Epithelial cell of proximal tubule (primary cell): ENCODE measurements at regions not wholly inside any gene's neighbourhood (a gene's known extent, or its start where the extent isn't known, plus 50 kb on each side); places are given as distances from the start of the nearest gene placed in this dataset.

Experiments used
- DNase-seq: peaks from one replicate; pipeline ENCODE4 v3.0.0-alpha.2; 2011; ENCODE audit warnings: low read depth
- H3K4me3 ChIP-seq: 2 replicates; pipeline ENCODE4 v1.5.1; 2011; ENCODE audit warnings: low read depth, mild to moderate bottlenecking, low read length
- TF ChIP-seq, protein P1 (sequence below): conservative IDR thresholded peaks from 2 replicates; pipeline ENCODE4 v1.5.1; 2012; ENCODE audit warnings: low read depth, mild to moderate bottlenecking, low read length

DNA sequence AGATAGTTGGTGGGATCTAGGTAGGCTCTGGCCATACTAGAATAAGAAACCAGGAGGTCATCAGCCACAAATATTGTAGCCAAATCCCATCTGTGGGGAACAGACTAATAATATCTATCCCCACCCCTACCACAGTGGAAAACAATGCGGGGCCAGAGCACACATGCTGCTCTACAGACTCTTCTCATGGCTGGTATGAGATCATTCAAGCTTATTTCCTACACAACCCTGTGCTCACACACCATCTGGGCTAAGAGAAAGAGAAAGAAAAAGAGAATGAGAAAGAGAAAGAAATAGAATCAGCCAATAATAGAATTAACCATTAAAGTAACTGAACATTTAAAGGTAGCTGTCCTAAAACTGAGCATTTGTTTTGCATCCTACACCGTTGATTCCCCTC, 1268.4 kb upstream of the SPRY2 start:
- TF ChIP-seq, protein P1, sequence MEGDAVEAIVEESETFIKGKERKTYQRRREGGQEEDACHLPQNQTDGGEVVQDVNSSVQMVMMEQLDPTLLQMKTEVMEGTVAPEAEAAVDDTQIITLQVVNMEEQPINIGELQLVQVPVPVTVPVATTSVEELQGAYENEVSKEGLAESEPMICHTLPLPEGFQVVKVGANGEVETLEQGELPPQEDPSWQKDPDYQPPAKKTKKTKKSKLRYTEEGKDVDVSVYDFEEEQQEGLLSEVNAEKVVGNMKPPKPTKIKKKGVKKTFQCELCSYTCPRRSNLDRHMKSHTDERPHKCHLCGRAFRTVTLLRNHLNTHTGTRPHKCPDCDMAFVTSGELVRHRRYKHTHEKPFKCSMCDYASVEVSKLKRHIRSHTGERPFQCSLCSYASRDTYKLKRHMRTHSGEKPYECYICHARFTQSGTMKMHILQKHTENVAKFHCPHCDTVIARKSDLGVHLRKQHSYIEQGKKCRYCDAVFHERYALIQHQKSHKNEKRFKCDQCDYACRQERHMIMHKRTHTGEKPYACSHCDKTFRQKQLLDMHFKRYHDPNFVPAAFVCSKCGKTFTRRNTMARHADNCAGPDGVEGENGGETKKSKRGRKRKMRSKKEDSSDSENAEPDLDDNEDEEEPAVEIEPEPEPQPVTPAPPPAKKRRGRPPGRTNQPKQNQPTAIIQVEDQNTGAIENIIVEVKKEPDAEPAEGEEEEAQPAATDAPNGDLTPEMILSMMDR: no peak

DNA sequence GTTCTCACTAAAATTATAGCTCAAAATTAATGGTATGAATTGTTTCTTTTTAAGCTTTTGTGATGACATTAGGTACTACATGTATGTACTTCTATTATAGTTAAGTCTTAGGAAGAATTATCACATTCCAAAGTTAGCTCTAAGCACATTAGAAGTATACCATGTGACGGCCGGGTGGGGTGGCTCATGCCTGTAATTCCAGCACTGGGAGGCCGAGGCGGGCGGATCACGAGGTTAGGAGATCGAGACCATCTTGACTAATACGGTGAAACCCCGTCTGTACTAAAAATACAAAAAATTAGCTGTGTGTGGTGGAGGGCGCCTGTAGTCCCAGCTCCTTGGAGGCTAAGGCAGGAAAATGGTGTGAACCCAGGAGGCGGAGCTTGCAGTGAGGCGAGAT, 1265.1 kb upstream of the SPRY2 start:
- TF ChIP-seq, protein P1: no peak
- DNase-seq: no peak
- no peak overlapping the region for H3K4me3 ChIP-seq

More for the DNA sequence above, 1268.4 kb upstream of the SPRY2 start:
- no peak for DNase-seq
- H3K4me3 ChIP-seq: no peak overlapping the region

DNA sequence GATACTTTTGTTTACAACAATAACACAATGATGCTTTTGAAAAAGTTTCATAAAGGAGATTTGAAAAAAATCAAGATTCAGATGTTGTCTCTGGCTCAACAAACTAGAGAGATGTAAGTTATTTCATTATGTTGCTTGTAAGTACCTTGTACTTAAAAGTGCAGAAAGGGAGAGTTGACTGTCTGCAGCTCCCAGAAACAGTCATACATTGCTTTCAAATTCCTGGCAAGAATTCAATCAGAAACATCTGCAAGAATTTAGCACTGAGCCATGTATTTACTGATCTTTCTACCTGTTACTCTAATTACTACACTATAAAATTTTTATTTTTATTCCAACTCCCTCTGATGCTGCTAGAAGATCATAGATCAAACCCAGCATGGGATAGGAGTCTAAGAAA, 1261.3 kb upstream of the SPRY2 start:
- TF ChIP-seq, protein P1: no peak
- DNase-seq: no peak
- no peak overlapping the region for H3K4me3 ChIP-seq

DNA sequence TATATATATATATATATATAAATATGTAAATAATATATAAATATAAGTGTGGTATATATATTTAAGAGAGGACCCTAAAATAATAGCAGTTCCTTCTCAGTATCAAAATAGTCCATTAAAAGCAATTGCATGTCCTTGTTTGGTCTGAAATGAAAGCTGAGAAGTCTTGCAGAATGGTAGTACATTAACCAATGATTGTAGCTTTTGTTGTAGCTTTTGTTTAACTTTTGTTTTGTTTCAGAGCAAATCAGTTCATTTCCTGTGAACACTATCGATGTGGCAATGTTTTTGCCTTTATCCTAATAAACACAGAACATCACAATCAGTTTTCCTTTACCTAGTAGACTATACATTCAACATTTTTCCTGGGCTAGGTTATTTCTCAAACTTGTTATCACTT, 1256.2 kb upstream of the SPRY2 start:
- DNase-seq: peak; percentile 30
- TF ChIP-seq, protein P1: no peak

DNA sequence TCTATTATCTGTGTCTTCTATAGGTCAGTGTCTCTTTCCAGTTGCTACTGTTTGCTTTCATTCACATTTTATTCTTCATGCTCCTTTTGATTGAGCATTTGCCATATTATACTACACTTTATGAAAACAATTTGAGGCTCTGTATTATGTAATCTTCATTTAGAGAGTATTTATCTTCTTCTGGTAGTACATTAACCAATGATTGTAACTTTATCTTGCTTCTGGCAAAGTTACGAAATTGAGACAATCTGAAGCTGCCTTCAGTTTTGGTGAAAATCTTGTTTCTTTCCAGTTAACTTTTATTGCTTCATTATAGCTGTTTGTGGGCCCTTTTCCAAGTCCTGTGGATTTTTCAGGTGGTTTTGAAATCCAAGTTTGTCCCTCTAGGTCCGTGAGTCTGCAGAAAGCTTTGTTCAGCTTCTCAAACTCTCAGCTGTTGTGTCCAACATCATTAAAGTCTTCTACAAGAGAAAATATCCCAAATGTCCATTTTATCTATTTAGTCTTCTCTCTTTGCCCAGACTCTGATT, 1255.4 kb upstream of the SPRY2 start:
- peak; percentile 26 for DNase-seq
- no peak overlapping the region for H3K4me3 ChIP-seq
- TF ChIP-seq, protein P1: no peak

More for the DNA sequence above, 1256.2 kb upstream of the SPRY2 start:
- no peak overlapping the region for H3K4me3 ChIP-seq

DNA sequence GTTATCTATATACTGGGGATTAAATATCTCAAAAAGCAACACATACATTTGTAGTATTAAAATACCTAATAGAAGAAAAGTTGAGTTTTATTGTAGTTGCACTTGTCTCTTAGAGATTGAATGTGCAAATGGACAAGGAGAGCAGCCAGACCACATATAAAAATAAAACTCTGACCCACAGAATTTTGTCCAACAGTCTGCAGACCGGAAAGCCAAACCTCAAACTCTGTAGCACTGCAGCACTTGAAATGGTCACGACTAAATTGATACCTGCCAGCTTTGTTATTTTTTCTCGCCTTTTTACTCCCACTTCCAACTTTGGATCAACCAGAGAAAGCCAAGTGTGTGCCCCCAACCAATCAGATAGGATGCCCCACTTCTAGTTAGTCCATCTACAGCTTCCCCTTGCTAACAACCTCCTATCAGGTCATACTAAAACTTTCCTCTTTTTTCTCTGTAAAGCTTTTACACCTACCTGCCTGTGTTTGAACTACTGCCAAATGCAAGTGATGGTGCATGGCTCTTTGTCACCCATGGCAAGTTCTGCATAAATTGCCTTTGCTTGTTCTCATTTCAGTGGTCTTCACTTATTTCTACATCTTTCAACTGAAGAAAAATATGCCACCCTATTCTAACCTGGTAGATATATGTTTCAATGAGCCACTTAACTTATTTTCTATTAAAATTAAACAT, 1250.7 kb upstream of the SPRY2 start:
- TF ChIP-seq, protein P1: no peak
- no peak overlapping the region for H3K4me3 ChIP-seq
- no peak for DNase-seq

DNA sequence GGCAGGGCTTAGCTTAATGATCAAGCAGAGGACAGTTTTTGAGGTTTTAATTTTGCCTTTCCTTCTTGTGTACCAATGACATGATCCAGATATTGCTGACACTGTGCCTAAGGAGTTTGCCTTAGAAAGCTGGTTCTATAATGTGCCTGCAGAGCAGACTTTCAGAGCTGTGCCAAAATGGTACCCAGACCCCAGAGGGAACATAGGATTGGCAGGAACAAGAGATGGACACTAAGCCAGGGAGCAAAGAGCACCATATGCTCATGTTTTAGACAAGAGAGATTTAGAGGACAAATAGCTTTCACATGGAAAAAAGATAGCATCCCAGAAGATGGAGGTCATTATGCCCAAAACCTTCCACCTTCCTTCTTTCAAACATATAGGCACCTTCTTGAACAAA, 1241.5 kb upstream of the SPRY2 start:
- TF ChIP-seq, protein P1: no peak
- no peak for DNase-seq
- no peak overlapping the region for H3K4me3 ChIP-seq
